ENCODE measurements at regions not wholly inside any gene's neighbourhood (a gene's known extent, or its start where the extent isn't known, plus 50 kb on each side); places are given as distances from the start of the nearest gene placed in this dataset.

- H3K9me3 Mint-ChIP-seq, result peaks cover 13% of the 10 kb centered on the region
- no peak overlapping the region for H3K4me3 Mint-ChIP-seq
- no peaks in the 10 kb centered on the region for H3K36me3 Mint-ChIP-seq (ENCODE audit: low read depth)
- H3K4me1 Mint-ChIP-seq, result no peaks in the 10 kb centered on the region
- no peaks in the 10 kb centered on the region for H3K27me3 Mint-ChIP-seq
- no peak overlapping the region for H3K27ac Mint-ChIP-seq
- DNase-seq (no peak), ATAC-seq (no peak)
Measured at GRCh38 chr14:25436906-25437305, 387.0 kb upstream of the STXBP6 start.

GRCh38 chr14:25436288-25436875, 386.4 kb upstream of the STXBP6 start:
- no peak overlapping the region for H3K27ac Mint-ChIP-seq
- H3K27me3 Mint-ChIP-seq, result no peaks in the 10 kb centered on the region
- ATAC-seq (no peak), DNase-seq (no peak)
- H3K4me1 Mint-ChIP-seq, result no peaks in the 10 kb centered on the region
- H3K4me3 Mint-ChIP-seq, result no peak overlapping the region
- no peaks in the 10 kb centered on the region for H3K36me3 Mint-ChIP-seq (ENCODE audit: low read depth)
- H3K9me3 Mint-ChIP-seq, result peaks cover 13% of the 10 kb centered on the region

GRCh38 chr14:25431211-25432076, 381.5 kb upstream of the STXBP6 start:
- no peaks in the 10 kb centered on the region for H3K4me1 Mint-ChIP-seq
- H3K9me3 Mint-ChIP-seq, result peaks cover 14% of the 10 kb centered on the region
- ATAC-seq (peak; percentile 15), DNase-seq (no peak)
- H3K36me3 Mint-ChIP-seq (ENCODE audit: low read depth), result no peaks in the 10 kb centered on the region
- H3K4me3 Mint-ChIP-seq, result no peak overlapping the region
- no peaks in the 10 kb centered on the region for H3K27me3 Mint-ChIP-seq
- H3K27ac Mint-ChIP-seq, result no peak overlapping the region

GRCh38 chr14:25430808-25431207, 380.9 kb upstream of the STXBP6 start:
- no peak overlapping the region for H3K4me3 Mint-ChIP-seq
- ATAC-seq, result no peak
- peaks cover 14% of the 10 kb centered on the region for H3K9me3 Mint-ChIP-seq
- DNase-seq, result no peak
- no peaks in the 10 kb centered on the region for H3K4me1 Mint-ChIP-seq
- H3K36me3 Mint-ChIP-seq (ENCODE audit: low read depth), result no peaks in the 10 kb centered on the region
- no peaks in the 10 kb centered on the region for H3K27me3 Mint-ChIP-seq
- H3K27ac Mint-ChIP-seq, result no peak overlapping the region

- Mint-ChIP-seq H3K36me3 (ENCODE audit: low read depth) (no peaks in the 10 kb centered on the region), H3K4me3 (no peak overlapping the region), H3K4me1 (no peaks in the 10 kb centered on the region), H3K9me3 (no peaks in the 10 kb centered on the region), H3K27me3 (no peaks in the 10 kb centered on the region), H3K27ac (no peak overlapping the region)
- no peak for DNase-seq
- ATAC-seq, result no peak
Measured at GRCh38 chr14:25412998-25413397, 363.1 kb upstream of the STXBP6 start.

GRCh38 chr14:25411781-25412757, 362.1 kb upstream of the STXBP6 start:
- ATAC-seq (no peak), DNase-seq (no peak)
- Mint-ChIP-seq H3K36me3 (ENCODE audit: low read depth) (no peaks in the 10 kb centered on the region), H3K9me3 (peaks cover 5% of the 10 kb centered on the region), H3K4me1 (no peaks in the 10 kb centered on the region), H3K27ac (no peak overlapping the region), H3K4me3 (no peak overlapping the region), H3K27me3 (no peaks in the 10 kb centered on the region)

- DNase-seq (peak; percentile 5), ATAC-seq (no peak)
- no peak overlapping the region for H3K27ac Mint-ChIP-seq
- H3K4me3 Mint-ChIP-seq, result no peak overlapping the region
- no peaks in the 10 kb centered on the region for H3K4me1 Mint-ChIP-seq
- no peaks in the 10 kb centered on the region for H3K36me3 Mint-ChIP-seq (ENCODE audit: low read depth)
- peaks cover 5% of the 10 kb centered on the region for H3K9me3 Mint-ChIP-seq
- H3K27me3 Mint-ChIP-seq, result no peaks in the 10 kb centered on the region
Measured at GRCh38 chr14:25406818-25407217, 356.9 kb upstream of the STXBP6 start.

- H3K36me3 Mint-ChIP-seq (ENCODE audit: low read depth), result no peaks in the 10 kb centered on the region
Measured at GRCh38 chr14:25400607-25401206, 350.8 kb upstream of the STXBP6 start.

GRCh38 chr14:25396128-25396527, 346.2 kb upstream of the STXBP6 start:
- peak; percentile 68 for ATAC-seq
- Mint-ChIP-seq H3K4me3 (no peak overlapping the region), H3K4me1 (peaks cover 20% of the 10 kb centered on the region), H3K27ac (no peak overlapping the region), H3K27me3 (no peaks in the 10 kb centered on the region), H3K36me3 (ENCODE audit: low read depth) (no peaks in the 10 kb centered on the region), H3K9me3 (peaks cover 6% of the 10 kb centered on the region)
- no peak for DNase-seq

More at GRCh38 chr14:25400607-25401206, 350.8 kb upstream of the STXBP6 start:
- no peak overlapping the region for H3K27ac Mint-ChIP-seq
- peaks cover 6% of the 10 kb centered on the region for H3K9me3 Mint-ChIP-seq
- H3K4me3 Mint-ChIP-seq, result no peak overlapping the region
- DNase-seq (peak; percentile 49), ATAC-seq (no peak)
- no peaks in the 10 kb centered on the region for H3K27me3 Mint-ChIP-seq
- peaks cover 9% of the 10 kb centered on the region for H3K4me1 Mint-ChIP-seq

- no peak overlapping the region for H3K27ac Mint-ChIP-seq
- no peaks in the 10 kb centered on the region for H3K36me3 Mint-ChIP-seq (ENCODE audit: low read depth)
- DNase-seq (no peak), ATAC-seq (no peak)
- peaks cover 17% of the 10 kb centered on the region for H3K4me1 Mint-ChIP-seq
- no peaks in the 10 kb centered on the region for H3K27me3 Mint-ChIP-seq
- no peak overlapping the region for H3K4me3 Mint-ChIP-seq
- peaks cover 6% of the 10 kb centered on the region for H3K9me3 Mint-ChIP-seq
Measured at GRCh38 chr14:25394791-25395391, 344.9 kb upstream of the STXBP6 start.

GRCh38 chr14:25394356-25394755, 344.4 kb upstream of the STXBP6 start:
- Mint-ChIP-seq H3K27me3 (no peaks in the 10 kb centered on the region), H3K4me3 (no peak overlapping the region), H3K27ac (no peak overlapping the region), H3K9me3 (peaks cover 6% of the 10 kb centered on the region), H3K4me1 (peaks cover 17% of the 10 kb centered on the region), H3K36me3 (ENCODE audit: low read depth) (no peaks in the 10 kb centered on the region)
- DNase-seq (no peak), ATAC-seq (no peak)

- H3K36me3 Mint-ChIP-seq (ENCODE audit: low read depth), result no peaks in the 10 kb centered on the region
- ATAC-seq, result no peak
- peaks cover 2% of the 10 kb centered on the region for H3K27me3 Mint-ChIP-seq
- H3K4me3 Mint-ChIP-seq, result no peak overlapping the region
- no peak overlapping the region for H3K27ac Mint-ChIP-seq
- no peaks in the 10 kb centered on the region for H3K9me3 Mint-ChIP-seq
- peaks cover 6% of the 10 kb centered on the region for H3K4me1 Mint-ChIP-seq
- DNase-seq, result no peak
Measured at GRCh38 chr14:25389948-25390347, 340.0 kb upstream of the STXBP6 start.

- H3K27ac Mint-ChIP-seq, result no peak overlapping the region
- no peaks in the 10 kb centered on the region for H3K4me1 Mint-ChIP-seq
- DNase-seq, result no peak
- no peaks in the 10 kb centered on the region for H3K27me3 Mint-ChIP-seq
- H3K36me3 Mint-ChIP-seq (ENCODE audit: low read depth), result no peaks in the 10 kb centered on the region
- no peak overlapping the region for H3K4me3 Mint-ChIP-seq
- H3K9me3 Mint-ChIP-seq, result no peaks in the 10 kb centered on the region
- ATAC-seq, result peak; percentile 86
Measured at GRCh38 chr14:25381498-25381897, 331.6 kb upstream of the STXBP6 start.

- H3K27ac Mint-ChIP-seq, result no peak overlapping the region
- H3K36me3 Mint-ChIP-seq (ENCODE audit: low read depth), result no peaks in the 10 kb centered on the region
- DNase-seq, result no peak
- no peak overlapping the region for H3K4me3 Mint-ChIP-seq
- H3K4me1 Mint-ChIP-seq, result no peaks in the 10 kb centered on the region
- H3K9me3 Mint-ChIP-seq, result no peaks in the 10 kb centered on the region
- H3K27me3 Mint-ChIP-seq, result no peaks in the 10 kb centered on the region
- ATAC-seq, result no peak
Measured at GRCh38 chr14:25375639-25376038, 325.7 kb upstream of the STXBP6 start.
